ENCODE measurements at regions not wholly inside any gene's neighbourhood (a gene's known extent, or its start where the extent isn't known, plus 50 kb on each side); places are given as distances from the start of the nearest gene placed in this dataset.
"Not testable (repeated sequence)": the region's sequence is repeated elsewhere in the genome, so short reads cannot be mapped to it uniquely, and the experiment has no call there.

GRCh38 chr6:86031713-86032112 lies 389.0 kb upstream of the SYNCRIP start:
- Histone ChIP-seq H3K27ac (ENCODE audit: low read depth, low read length) (no peak overlapping the region), H3K36me3 (ENCODE audit: control insufficient read depth, insufficient read depth, low read length) (no peaks in the 10 kb centered on the region), H3K27me3 (ENCODE audit: control insufficient read depth, insufficient read depth, low read length) (no peaks in the 10 kb centered on the region), H3K4me1 (ENCODE audit: control insufficient read depth, insufficient read depth, low read length) (0 out of 2 replicates have a peak, but pooled peaks cover 4% of the 10 kb centered on the region), H3K9me3 (ENCODE audit: control insufficient read depth, insufficient read depth, low read depth, low read length) (no peaks in the 10 kb centered on the region), H3K4me3 (ENCODE audit: low read depth, low read length) (no peak overlapping the region), H3K9ac (ENCODE audit: low read length) (no peak overlapping the region)

GRCh38 chr6:86030875-86031274 lies 388.2 kb upstream of the SYNCRIP start:
- Histone ChIP-seq H3K27ac (ENCODE audit: low read depth, low read length) (no peak overlapping the region), H3K4me1 (ENCODE audit: control insufficient read depth, insufficient read depth, low read length) (0 out of 2 replicates have a peak, but pooled peaks cover 4% of the 10 kb centered on the region), H3K9me3 (ENCODE audit: control insufficient read depth, insufficient read depth, low read depth, low read length) (no peaks in the 10 kb centered on the region), H3K36me3 (ENCODE audit: control insufficient read depth, insufficient read depth, low read length) (no peaks in the 10 kb centered on the region), H3K4me3 (ENCODE audit: low read depth, low read length) (no peak overlapping the region), H3K9ac (ENCODE audit: low read length) (no peak overlapping the region), H3K27me3 (ENCODE audit: control insufficient read depth, insufficient read depth, low read length) (no peaks in the 10 kb centered on the region)

GRCh38 chr6:86028776-86029175 lies 386.1 kb upstream of the SYNCRIP start:
- H3K27me3 ChIP-seq (ENCODE audit: control insufficient read depth, insufficient read depth, low read length), result no peaks in the 10 kb centered on the region
- H3K4me1 ChIP-seq (ENCODE audit: control insufficient read depth, insufficient read depth, low read length), result 0 out of 2 replicates have a peak, but pooled peaks cover 4% of the 10 kb centered on the region
- no peaks in the 10 kb centered on the region for H3K36me3 ChIP-seq (ENCODE audit: control insufficient read depth, insufficient read depth, low read length)
- H3K9me3 ChIP-seq (ENCODE audit: control insufficient read depth, insufficient read depth, low read depth, low read length), result no peaks in the 10 kb centered on the region
- no peak overlapping the region for H3K9ac ChIP-seq (ENCODE audit: low read length)
- H3K4me3 ChIP-seq (ENCODE audit: low read depth, low read length), result no peak overlapping the region
- no peak overlapping the region for H3K27ac ChIP-seq (ENCODE audit: low read depth, low read length)

GRCh38 chr6:86026890-86027289 lies 384.2 kb upstream of the SYNCRIP start:
- not testable (repeated sequence) for H3K36me3 ChIP-seq (ENCODE audit: control insufficient read depth, insufficient read depth, low read length); H3K9me3 ChIP-seq (ENCODE audit: control insufficient read depth, insufficient read depth, low read depth, low read length); H3K4me1 ChIP-seq (ENCODE audit: control insufficient read depth, insufficient read depth, low read length); H3K27ac ChIP-seq (ENCODE audit: low read depth, low read length); H3K27me3 ChIP-seq (ENCODE audit: control insufficient read depth, insufficient read depth, low read length)
- Histone ChIP-seq H3K4me3 (ENCODE audit: low read depth, low read length) (peak overlapping the region; percentile 51; the same call in 1 of the 2 replicates), H3K9ac (ENCODE audit: low read length) (peak overlapping the region; percentile 55)

- H3K9me3 ChIP-seq (ENCODE audit: control insufficient read depth, insufficient read depth, low read depth, low read length), result no peaks in the 10 kb centered on the region
- H3K27me3 ChIP-seq (ENCODE audit: control insufficient read depth, insufficient read depth, low read length), result no peaks in the 10 kb centered on the region
- no peak overlapping the region for H3K4me3 ChIP-seq (ENCODE audit: low read depth, low read length)
- peaks cover 2% of the 10 kb centered on the region; the same call in 1 of the 2 replicates for H3K4me1 ChIP-seq (ENCODE audit: control insufficient read depth, insufficient read depth, low read length)
- no peaks in the 10 kb centered on the region for H3K36me3 ChIP-seq (ENCODE audit: control insufficient read depth, insufficient read depth, low read length)
- H3K9ac ChIP-seq (ENCODE audit: low read length), result no peak overlapping the region
- H3K27ac ChIP-seq (ENCODE audit: low read depth, low read length), result no peak overlapping the region
Measured at GRCh38 chr6:86017236-86017635, 374.6 kb upstream of the SYNCRIP start.

GRCh38 chr6:86016567-86016966 lies 373.9 kb upstream of the SYNCRIP start:
- Histone ChIP-seq H3K27ac (ENCODE audit: low read depth, low read length) (no peak overlapping the region), H3K4me1 (ENCODE audit: control insufficient read depth, insufficient read depth, low read length) (peaks cover 2% of the 10 kb centered on the region; the same call in 1 of the 2 replicates), H3K36me3 (ENCODE audit: control insufficient read depth, insufficient read depth, low read length) (no peaks in the 10 kb centered on the region), H3K9me3 (ENCODE audit: control insufficient read depth, insufficient read depth, low read depth, low read length) (no peaks in the 10 kb centered on the region), H3K27me3 (ENCODE audit: control insufficient read depth, insufficient read depth, low read length) (no peaks in the 10 kb centered on the region), H3K9ac (ENCODE audit: low read length) (no peak overlapping the region), H3K4me3 (ENCODE audit: low read depth, low read length) (no peak overlapping the region)

GRCh38 chr6:86016077-86016476 lies 373.4 kb upstream of the SYNCRIP start:
- H3K4me3 ChIP-seq (ENCODE audit: low read depth, low read length), result no peak overlapping the region

GRCh38 chr6:86012991-86013390 lies 370.3 kb upstream of the SYNCRIP start:
- H3K27ac ChIP-seq (ENCODE audit: low read depth, low read length); H3K9me3 ChIP-seq (ENCODE audit: control insufficient read depth, insufficient read depth, low read depth, low read length); H3K27me3 ChIP-seq (ENCODE audit: control insufficient read depth, insufficient read depth, low read length); H3K9ac ChIP-seq (ENCODE audit: low read length); H3K4me3 ChIP-seq (ENCODE audit: low read depth, low read length); H3K4me1 ChIP-seq (ENCODE audit: control insufficient read depth, insufficient read depth, low read length); H3K36me3 ChIP-seq (ENCODE audit: control insufficient read depth, insufficient read depth, low read length): not testable (repeated sequence)

More at GRCh38 chr6:86016077-86016476, 373.4 kb upstream of the SYNCRIP start:
- Histone ChIP-seq H3K36me3 (ENCODE audit: control insufficient read depth, insufficient read depth, low read length) (no peaks in the 10 kb centered on the region), H3K27ac (ENCODE audit: low read depth, low read length) (no peak overlapping the region), H3K4me1 (ENCODE audit: control insufficient read depth, insufficient read depth, low read length) (peaks cover 2% of the 10 kb centered on the region; the same call in 1 of the 2 replicates), H3K9me3 (ENCODE audit: control insufficient read depth, insufficient read depth, low read depth, low read length) (no peaks in the 10 kb centered on the region), H3K9ac (ENCODE audit: low read length) (no peak overlapping the region), H3K27me3 (ENCODE audit: control insufficient read depth, insufficient read depth, low read length) (no peaks in the 10 kb centered on the region)

GRCh38 chr6:86010915-86011786 lies 368.5 kb upstream of the SYNCRIP start:
- H3K27ac ChIP-seq (ENCODE audit: low read depth, low read length), result no peak overlapping the region
- no peak overlapping the region for H3K9ac ChIP-seq (ENCODE audit: low read length)
- no peaks in the 10 kb centered on the region for H3K9me3 ChIP-seq (ENCODE audit: control insufficient read depth, insufficient read depth, low read depth, low read length)
- no peaks in the 10 kb centered on the region for H3K36me3 ChIP-seq (ENCODE audit: control insufficient read depth, insufficient read depth, low read length)
- no peaks in the 10 kb centered on the region for H3K27me3 ChIP-seq (ENCODE audit: control insufficient read depth, insufficient read depth, low read length)
- no peak overlapping the region for H3K4me3 ChIP-seq (ENCODE audit: low read depth, low read length)
- H3K4me1 ChIP-seq (ENCODE audit: control insufficient read depth, insufficient read depth, low read length), result peaks cover under 1% of the 10 kb centered on the region; the same call in 1 of the 2 replicates

GRCh38 chr6:85997206-85997605 lies 354.5 kb upstream of the SYNCRIP start:
- Histone ChIP-seq H3K27me3 (ENCODE audit: control insufficient read depth, insufficient read depth, low read length) (no peaks in the 10 kb centered on the region), H3K36me3 (ENCODE audit: control insufficient read depth, insufficient read depth, low read length) (no peaks in the 10 kb centered on the region)

GRCh38 chr6:85996034-85996375 lies 353.3 kb upstream of the SYNCRIP start:
- H3K9me3 ChIP-seq (ENCODE audit: control insufficient read depth, insufficient read depth, low read depth, low read length), result no peaks in the 10 kb centered on the region
- H3K9ac ChIP-seq (ENCODE audit: low read length), result no peak overlapping the region
- no peaks in the 10 kb centered on the region for H3K4me1 ChIP-seq (ENCODE audit: control insufficient read depth, insufficient read depth, low read length)
- H3K4me3 ChIP-seq (ENCODE audit: low read depth, low read length), result no peak overlapping the region
- no peaks in the 10 kb centered on the region for H3K27me3 ChIP-seq (ENCODE audit: control insufficient read depth, insufficient read depth, low read length)
- H3K36me3 ChIP-seq (ENCODE audit: control insufficient read depth, insufficient read depth, low read length), result no peaks in the 10 kb centered on the region
- H3K27ac ChIP-seq (ENCODE audit: low read depth, low read length), result no peak overlapping the region

More at GRCh38 chr6:85997206-85997605, 354.5 kb upstream of the SYNCRIP start:
- Histone ChIP-seq H3K4me1 (ENCODE audit: control insufficient read depth, insufficient read depth, low read length) (no peaks in the 10 kb centered on the region), H3K27ac (ENCODE audit: low read depth, low read length) (no peak overlapping the region), H3K9me3 (ENCODE audit: control insufficient read depth, insufficient read depth, low read depth, low read length) (no peaks in the 10 kb centered on the region), H3K9ac (ENCODE audit: low read length) (no peak overlapping the region), H3K4me3 (ENCODE audit: low read depth, low read length) (no peak overlapping the region)

Measured in HUES6 (cell line).